GM19035 (cell line): ENCODE measurements at regions not wholly inside any gene's neighbourhood (a gene's known extent, or its start where the extent isn't known, plus 50 kb on each side); places are given as distances from the start of the nearest gene placed in this dataset.

ENCODE experiments used
- ATAC-seq: cut with Tn5 transposase; IDR thresholded peaks from one replicate; pipeline ENCODE4 v1.9.1; 2021; ENCODE audit not compliant: unreplicated experiment

GRCh38 chr9:31393240-31393639, 991.2 kb upstream of the ACO1 start:
- ATAC-seq: no peak

GRCh38 chr9:31394015-31394473, 990.4 kb upstream of the ACO1 start:
- no peak for ATAC-seq

GRCh38 chr9:31412081-31412480, 972.4 kb upstream of the ACO1 start:
- ATAC-seq: no peak

- ATAC-seq: no peak
Observed at GRCh38 chr9:31415164-31415563, 969.3 kb upstream of the ACO1 start.

- no peak for ATAC-seq
Observed at GRCh38 chr9:31418419-31418818, 966.0 kb upstream of the ACO1 start.

- ATAC-seq: peak; percentile 61
Observed at GRCh38 chr9:31443630-31444457, 940.6 kb upstream of the ACO1 start.

- ATAC-seq: no peak
Observed at GRCh38 chr9:31445357-31445756, 939.1 kb upstream of the ACO1 start.

GRCh38 chr9:31445960-31446359, 938.5 kb upstream of the ACO1 start:
- peak; percentile 64 for ATAC-seq

- ATAC-seq: no peak
Observed at GRCh38 chr9:31467075-31467474, 917.4 kb upstream of the ACO1 start.

- no peak for ATAC-seq
Observed at GRCh38 chr9:31470051-31470450, 914.4 kb upstream of the ACO1 start.

- ATAC-seq: no peak
Observed at GRCh38 chr9:31471010-31471409, 913.4 kb upstream of the ACO1 start.

GRCh38 chr9:31486630-31487029, 897.8 kb upstream of the ACO1 start:
- no peak for ATAC-seq

- ATAC-seq: no peak
Observed at GRCh38 chr9:31490551-31491106, 893.8 kb upstream of the ACO1 start.

- no peak for ATAC-seq
Observed at GRCh38 chr9:31492229-31492628, 892.2 kb upstream of the ACO1 start.

GRCh38 chr9:31500422-31500821, 884.0 kb upstream of the ACO1 start:
- no peak for ATAC-seq

- peak; percentile 80 for ATAC-seq
Observed at GRCh38 chr9:31519011-31519410, 865.4 kb upstream of the ACO1 start.

GRCh38 chr9:31519424-31519823, 865.0 kb upstream of the ACO1 start:
- no peak for ATAC-seq

GRCh38 chr9:31519826-31520225, 864.6 kb upstream of the ACO1 start:
- ATAC-seq: no peak

- peak; percentile 72 for ATAC-seq
Observed at GRCh38 chr9:31520301-31521085, 864.0 kb upstream of the ACO1 start.

- no peak for ATAC-seq
Observed at GRCh38 chr9:31535651-31536050, 848.8 kb upstream of the ACO1 start.

- no peak for ATAC-seq
Observed at GRCh38 chr9:31536471-31536870, 848.0 kb upstream of the ACO1 start.
